Smooth muscle cell (in vitro differentiated cells): ENCODE measurements at regions not wholly inside any gene's neighbourhood (a gene's known extent, or its start where the extent isn't known, plus 50 kb on each side); places are given as distances from the start of the nearest gene placed in this dataset.

ENCODE experiments used
- DNase-seq: peaks from one replicate; lab custom pipeline; 2025; ENCODE audit not compliant: unreplicated experiment; lab: John Stamatoyannopoulos, UW
- H2AFZ ChIP-seq: fragments of 200-600 bp; sonication (generic); 2 replicates; pipeline ENCODE4 v1.6.0; 2016; ENCODE audit warnings: antibody characterized with exemption, low read depth, mild to moderate bottlenecking
- H3F3A ChIP-seq: fragments of 200-600 bp; sonication (generic); 2 replicates; pipeline ENCODE4 v1.6.0; 2017; ENCODE audit warnings: antibody characterized with exemption, low read depth
- H3K27ac ChIP-seq: fragments of 200-600 bp; sonication (generic); 2 replicates; pipeline ENCODE4 v1.5.1; 2016; ENCODE audit warnings: low read depth, mild to moderate bottlenecking
- H3K27me3 ChIP-seq: fragments of 200-600 bp; sonication (generic); 2 replicates; pipeline ENCODE4 v1.6.1; 2016; ENCODE audit warnings: low read depth, mild to moderate bottlenecking
- H3K36me3 ChIP-seq: fragments of 200-600 bp; sonication (generic); 2 replicates; pipeline ENCODE4 v1.5.1; 2016; ENCODE audit warnings: low read depth
- H3K4me1 ChIP-seq: fragments of 200-600 bp; sonication (generic); 2 replicates; pipeline ENCODE4 v1.5.1; 2016; ENCODE audit warnings: low read depth
- H3K4me2 ChIP-seq: fragments of 200-600 bp; sonication (generic); 2 replicates; pipeline ENCODE4 v1.6.0; 2016; ENCODE audit warnings: mild to moderate bottlenecking
- H3K4me3 ChIP-seq: fragments of 200-600 bp; sonication (generic); 2 replicates; pipeline ENCODE4 v1.5.1; 2016; ENCODE audit warnings: mild to moderate bottlenecking
- H3K79me2 ChIP-seq: fragments of 200-600 bp; sonication (generic); 2 replicates; pipeline ENCODE4 v1.6.0; 2016; ENCODE audit warnings: low read depth, mild to moderate bottlenecking
- H3K9ac ChIP-seq: fragments of 200-600 bp; sonication (generic); 2 replicates; pipeline ENCODE4 v1.6.0; 2016; ENCODE audit warnings: low read depth
- H3K9me3 ChIP-seq: fragments of 200-600 bp; sonication (generic); replicated peaks from 2 replicates; pipeline ENCODE4 v1.5.1; 2016; ENCODE audit warnings: low read depth
- H4K20me1 ChIP-seq: fragments of 200-600 bp; sonication (generic); 2 replicates; pipeline ENCODE4 v1.6.0; 2016; ENCODE audit warnings: low read depth
- WGBS: methylation state at CpG from one replicate; pipeline ENCODE4 v1.1.7; 2016; ENCODE audit warnings: low lambda C conversion rate; 5-methylcytosine and 5-hydroxymethylcytosine counted together
- TF ChIP-seq, protein P1 (sequence below): fragments of 200-600 bp; sonication (generic); IDR thresholded peaks from 2 replicates; pipeline ENCODE4 v1.5.1; 2017; ENCODE audit warnings: borderline replicate concordance, mild to moderate bottlenecking, antibody characterized with exemption; ENCODE audit not compliant: insufficient read depth, poor library complexity, severe bottlenecking

GRCh38 chr6:139583420-139583819, 209.0 kb upstream of the CITED2 start:
- H3F3A ChIP-seq: peaks cover 18% of the 10 kb centered on the region
- WGBS: 83% methylated on average over 3 of the region's 3 CpGs
- TF ChIP-seq, protein P1, sequence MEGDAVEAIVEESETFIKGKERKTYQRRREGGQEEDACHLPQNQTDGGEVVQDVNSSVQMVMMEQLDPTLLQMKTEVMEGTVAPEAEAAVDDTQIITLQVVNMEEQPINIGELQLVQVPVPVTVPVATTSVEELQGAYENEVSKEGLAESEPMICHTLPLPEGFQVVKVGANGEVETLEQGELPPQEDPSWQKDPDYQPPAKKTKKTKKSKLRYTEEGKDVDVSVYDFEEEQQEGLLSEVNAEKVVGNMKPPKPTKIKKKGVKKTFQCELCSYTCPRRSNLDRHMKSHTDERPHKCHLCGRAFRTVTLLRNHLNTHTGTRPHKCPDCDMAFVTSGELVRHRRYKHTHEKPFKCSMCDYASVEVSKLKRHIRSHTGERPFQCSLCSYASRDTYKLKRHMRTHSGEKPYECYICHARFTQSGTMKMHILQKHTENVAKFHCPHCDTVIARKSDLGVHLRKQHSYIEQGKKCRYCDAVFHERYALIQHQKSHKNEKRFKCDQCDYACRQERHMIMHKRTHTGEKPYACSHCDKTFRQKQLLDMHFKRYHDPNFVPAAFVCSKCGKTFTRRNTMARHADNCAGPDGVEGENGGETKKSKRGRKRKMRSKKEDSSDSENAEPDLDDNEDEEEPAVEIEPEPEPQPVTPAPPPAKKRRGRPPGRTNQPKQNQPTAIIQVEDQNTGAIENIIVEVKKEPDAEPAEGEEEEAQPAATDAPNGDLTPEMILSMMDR: no peak
- peaks cover 11% of the 10 kb centered on the region for H3K4me1 ChIP-seq
- H3K9ac ChIP-seq: no peak overlapping the region
- H2AFZ ChIP-seq: no peak overlapping the region
- H3K36me3 ChIP-seq: no peaks in the 10 kb centered on the region
- no peaks in the 10 kb centered on the region for H3K9me3 ChIP-seq
- H3K27ac ChIP-seq: peak overlapping the region; percentile 40
- no peaks in the 10 kb centered on the region for H3K27me3 ChIP-seq
- no peaks in the 10 kb centered on the region for H4K20me1 ChIP-seq
- no peak for DNase-seq
- no peak overlapping the region for H3K4me3 ChIP-seq
- H3K4me2 ChIP-seq: no peak overlapping the region
- no peaks in the 10 kb centered on the region for H3K79me2 ChIP-seq

DNA sequence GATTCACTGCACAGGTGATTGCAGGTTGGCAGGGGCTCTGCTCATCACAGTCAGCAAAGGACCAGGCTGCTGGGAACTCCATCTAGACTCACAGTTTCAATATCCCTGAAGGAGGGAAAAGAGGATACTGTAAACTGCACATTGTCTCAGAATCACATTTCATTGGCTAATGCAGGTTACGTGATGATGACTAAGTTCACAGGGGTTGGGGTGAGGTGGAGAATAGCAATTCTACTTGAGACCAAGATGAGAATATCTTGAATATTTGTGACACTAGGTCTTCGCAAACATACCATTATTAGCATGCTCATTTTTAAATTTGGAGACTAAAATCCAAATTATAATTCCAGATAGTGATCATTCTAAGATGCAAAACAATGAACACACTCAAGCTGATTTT, 208.5 kb upstream of the CITED2 start:
- H3K4me2 ChIP-seq: no peak overlapping the region
- no peak overlapping the region for H3K9ac ChIP-seq
- H4K20me1 ChIP-seq: no peaks in the 10 kb centered on the region
- no peaks in the 10 kb centered on the region for H3K79me2 ChIP-seq
- no peak for DNase-seq
- H3K4me3 ChIP-seq: no peak overlapping the region
- no peaks in the 10 kb centered on the region for H3K27me3 ChIP-seq
- H3K4me1 ChIP-seq: peaks cover 8% of the 10 kb centered on the region
- TF ChIP-seq, protein P1: no peak
- WGBS: 74% methylated on average over 2 of the region's 2 CpGs
- H3K36me3 ChIP-seq: no peaks in the 10 kb centered on the region
- peak overlapping the region; percentile 40 for H3K27ac ChIP-seq
- H3K9me3 ChIP-seq: no peaks in the 10 kb centered on the region
- peaks cover 15% of the 10 kb centered on the region for H3F3A ChIP-seq
- H2AFZ ChIP-seq: peak overlapping the region; percentile 21

GRCh38 chr6:139581485-139581865, 207.0 kb upstream of the CITED2 start:
- Histone ChIP-seq H2AFZ (peak overlapping the region; percentile 4), H3K4me2 (no peak overlapping the region), H3K4me3 (no peak overlapping the region), H3K27me3 (no peaks in the 10 kb centered on the region), H3K4me1 (peaks cover 9% of the 10 kb centered on the region), H3K79me2 (no peaks in the 10 kb centered on the region), H3K9ac (no peak overlapping the region), H3F3A (peaks cover 14% of the 10 kb centered on the region), H3K36me3 (no peaks in the 10 kb centered on the region), H4K20me1 (no peaks in the 10 kb centered on the region), H3K9me3 (no peaks in the 10 kb centered on the region), H3K27ac (no peak overlapping the region)
- no peak for DNase-seq
- TF ChIP-seq, protein P1: no peak

GRCh38 chr6:139580592-139581484, 206.4 kb upstream of the CITED2 start:
- H3K79me2 ChIP-seq: no peaks in the 10 kb centered on the region
- no peak overlapping the region for H3K4me2 ChIP-seq
- no peaks in the 10 kb centered on the region for H4K20me1 ChIP-seq
- peaks cover 8% of the 10 kb centered on the region for H3K4me1 ChIP-seq
- WGBS: 71% methylated on average over 9 of the region's 9 CpGs
- H3K36me3 ChIP-seq: no peaks in the 10 kb centered on the region
- DNase-seq: no peak
- no peak overlapping the region for H3K27ac ChIP-seq
- peak overlapping the region; percentile 4 for H2AFZ ChIP-seq
- no peak overlapping the region for H3K9ac ChIP-seq
- no peaks in the 10 kb centered on the region for H3K27me3 ChIP-seq
- H3F3A ChIP-seq: peaks cover 14% of the 10 kb centered on the region
- TF ChIP-seq, protein P1: no peak
- no peaks in the 10 kb centered on the region for H3K9me3 ChIP-seq
- H3K4me3 ChIP-seq: no peak overlapping the region
